ENCODE measurements at regions not wholly inside any gene's neighbourhood (a gene's known extent, or its start where the extent isn't known, plus 50 kb on each side); places are given as distances from the start of the nearest gene placed in this dataset.

GRCh38 chr12:107349008-107349747 lies 255.8 kb upstream of the CRY1 start:
- DNase-seq (ENCODE audit: low spot score): no peak

GRCh38 chr12:107349839-107350238 lies 256.5 kb upstream of the CRY1 start:
- no peak for DNase-seq (ENCODE audit: low spot score)

- DNase-seq (ENCODE audit: low spot score): no peak
Observed at GRCh38 chr12:107351109-107351508, 257.8 kb upstream of the CRY1 start.

GRCh38 chr12:107351713-107352112 lies 258.4 kb upstream of the CRY1 start:
- no peak for DNase-seq (ENCODE audit: low spot score)

DNA sequence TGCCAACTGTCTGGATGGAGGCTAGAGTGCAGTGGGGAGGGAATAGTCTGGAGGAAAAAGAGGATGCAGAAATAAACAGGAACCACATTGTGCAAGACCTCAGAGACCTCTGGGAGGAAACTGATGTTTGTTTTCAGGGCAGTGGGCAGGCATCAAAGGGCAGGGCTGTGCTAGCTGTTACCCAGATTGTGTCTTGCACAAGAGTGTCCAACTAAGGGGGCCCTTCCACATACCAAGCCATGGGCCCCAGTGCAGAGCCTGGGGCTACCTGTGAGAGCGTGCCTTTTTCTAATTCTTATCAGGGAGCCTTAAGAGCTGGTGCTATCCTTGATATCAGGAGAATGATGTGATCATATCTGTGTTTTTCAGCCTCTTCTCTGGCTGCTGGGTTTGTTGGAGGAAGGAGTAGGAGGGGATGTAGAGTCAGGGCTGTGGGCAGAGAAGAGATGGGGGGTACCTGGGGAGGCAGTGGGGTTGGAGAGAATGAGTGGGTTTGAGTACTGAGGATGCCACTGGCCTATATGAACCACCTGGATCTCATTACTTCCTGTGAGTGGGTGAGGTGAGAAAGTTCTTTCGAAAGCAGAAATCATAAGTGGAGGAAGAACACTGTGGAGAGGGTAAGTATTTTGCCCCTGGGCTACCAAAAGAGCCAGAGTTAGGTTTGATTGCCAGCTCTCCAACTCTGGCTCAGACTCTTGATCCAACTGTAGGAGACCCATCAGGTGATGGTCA lies 259.2 kb upstream of the CRY1 start:
- no peak for DNase-seq (ENCODE audit: low spot score)

GRCh38 chr12:107353312-107353711 lies 260.0 kb upstream of the CRY1 start:
- no peak for DNase-seq (ENCODE audit: low spot score)

GRCh38 chr12:107355004-107355565 lies 261.7 kb upstream of the CRY1 start:
- no peak for DNase-seq (ENCODE audit: low spot score)

- DNase-seq (ENCODE audit: low spot score): no peak
Observed at GRCh38 chr12:107355612-107356011, 262.3 kb upstream of the CRY1 start.

DNA sequence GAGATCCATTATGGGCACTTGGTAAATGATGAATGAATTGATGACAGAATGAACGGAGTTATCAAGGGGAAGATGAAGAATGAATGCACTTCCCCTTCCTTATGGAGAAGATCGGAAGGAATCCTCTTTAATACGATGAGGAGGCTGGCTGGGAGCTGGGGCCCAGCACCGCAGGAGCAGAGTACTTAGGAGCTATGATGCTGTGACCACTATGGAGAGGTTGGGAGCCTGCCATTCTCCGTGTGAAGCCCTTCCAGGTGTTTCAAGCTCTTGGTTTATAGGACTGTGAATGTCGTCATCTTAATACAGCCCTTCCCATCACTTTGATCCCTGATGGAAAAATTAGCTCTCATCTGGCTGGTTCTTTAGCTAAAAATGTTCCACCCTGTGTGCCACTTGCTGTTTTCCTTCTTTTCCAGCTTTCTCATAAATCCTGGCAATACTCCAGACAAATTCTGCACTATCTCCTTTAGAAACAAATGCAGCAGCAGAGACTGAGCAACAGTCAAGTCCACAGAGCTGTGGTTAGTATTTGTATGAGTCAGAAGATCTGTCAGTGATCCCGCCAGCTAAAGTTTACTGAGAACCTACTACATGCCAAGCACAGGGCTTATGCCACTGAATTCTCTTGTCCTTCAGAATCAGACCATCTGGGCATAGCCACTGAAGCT lies 263.1 kb upstream of the CRY1 start:
- DNase-seq (ENCODE audit: low spot score): no peak

- DNase-seq (ENCODE audit: low spot score): no peak
Observed at GRCh38 chr12:107356937-107357295, 263.6 kb upstream of the CRY1 start.

DNA sequence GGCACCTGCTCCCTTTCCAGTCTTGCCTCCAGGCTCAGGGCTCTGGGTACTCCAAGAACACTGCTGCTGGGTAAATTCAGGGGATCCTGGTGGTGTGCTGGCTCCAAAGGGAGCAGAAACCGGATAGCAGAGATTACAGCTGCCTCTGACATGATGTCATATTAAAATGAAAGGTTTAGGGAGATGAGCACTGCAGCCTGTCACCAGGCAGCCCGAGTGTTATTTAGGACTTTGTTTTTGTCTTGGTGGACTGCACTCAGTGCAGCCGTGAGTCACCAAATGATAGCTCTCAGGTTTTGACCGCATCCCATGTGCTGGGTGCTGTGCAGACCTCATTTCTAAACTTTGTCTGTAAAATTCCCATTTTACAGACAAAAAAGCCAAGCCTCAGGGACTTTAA lies 266.0 kb upstream of the CRY1 start:
- DNase-seq (ENCODE audit: low spot score): no peak

- no peak for DNase-seq (ENCODE audit: low spot score)
Observed at GRCh38 chr12:107360033-107360432, 266.7 kb upstream of the CRY1 start.

GRCh38 chr12:107360482-107360881 lies 267.1 kb upstream of the CRY1 start:
- DNase-seq (ENCODE audit: low spot score): no peak

GRCh38 chr12:107361970-107362369 lies 268.6 kb upstream of the CRY1 start:
- DNase-seq (ENCODE audit: low spot score): no peak

GRCh38 chr12:107362960-107363359 lies 269.6 kb upstream of the CRY1 start:
- no peak for DNase-seq (ENCODE audit: low spot score)

- DNase-seq (ENCODE audit: low spot score): no peak
Observed at GRCh38 chr12:107364875-107365518, 271.6 kb upstream of the CRY1 start.

DNA sequence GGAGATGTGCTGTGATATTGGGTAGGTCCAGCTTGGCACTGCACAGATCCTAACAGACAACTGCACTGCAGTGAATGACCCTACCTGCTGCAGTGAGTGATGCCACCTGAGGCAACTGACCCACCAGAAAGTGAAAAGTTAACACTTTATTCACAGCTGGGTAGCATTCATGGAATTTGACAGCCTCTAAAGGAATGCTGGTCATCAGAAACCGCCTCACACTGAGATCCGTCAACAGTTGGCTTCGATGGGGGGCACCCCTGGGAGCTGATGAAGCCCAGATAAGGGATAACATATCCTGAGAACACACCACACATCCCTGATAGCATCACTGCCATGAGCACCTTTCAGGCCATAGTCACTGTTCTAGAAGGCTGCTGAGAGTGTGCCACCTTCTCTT lies 272.4 kb upstream of the CRY1 start:
- DNase-seq (ENCODE audit: low spot score): no peak

- DNase-seq (ENCODE audit: low spot score): no peak
Observed at GRCh38 chr12:107366322-107366721, 273.0 kb upstream of the CRY1 start.

GRCh38 chr12:107368586-107368985 lies 275.2 kb upstream of the CRY1 start:
- no peak for DNase-seq (ENCODE audit: low spot score)

GRCh38 chr12:107369006-107369405 lies 275.7 kb upstream of the CRY1 start:
- no peak for DNase-seq (ENCODE audit: low spot score)

DNA sequence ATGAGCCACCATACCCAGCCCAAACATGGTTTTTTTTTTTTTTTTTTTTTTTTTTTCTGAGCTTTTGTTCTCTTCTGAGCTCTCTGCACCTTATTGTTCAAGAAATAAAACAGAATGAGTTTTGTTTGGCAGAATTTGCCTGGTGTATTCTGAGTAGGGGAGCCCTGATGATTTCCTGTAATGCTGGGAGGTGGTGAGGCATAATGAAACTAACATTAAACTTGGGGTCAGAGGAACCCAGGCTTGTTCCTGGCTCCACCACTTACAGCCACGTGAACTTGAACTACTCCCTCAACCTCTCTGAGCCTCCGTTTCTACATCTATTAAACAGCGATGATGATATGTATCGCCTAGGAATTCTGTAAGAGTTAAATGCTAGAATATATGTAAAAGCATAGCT lies 276.3 kb upstream of the CRY1 start:
- DNase-seq (ENCODE audit: low spot score): peak; percentile 71

GRCh38 chr12:107372229-107372658 lies 278.9 kb upstream of the CRY1 start:
- peak; percentile 60 for DNase-seq (ENCODE audit: low spot score)

All from CD4-positive, alpha-beta T cell treated with Interleukin-15 for 4 hours (primary cell).